A673 (cell line): ENCODE measurements at regions not wholly inside any gene's neighbourhood (a gene's known extent, or its start where the extent isn't known, plus 50 kb on each side); places are given as distances from the start of the nearest gene placed in this dataset.
A peak's percentile ranks its signal among the peaks of the same experiment; 100 is the strongest.

Experiments used
- CTCF ChIP-seq: fragments of 300-800, 200-600 bp; sonication (generic); conservative IDR thresholded peaks from 2 replicates; pipeline ENCODE4 v1.5.1; 2017; ENCODE audit warnings: low read depth, mild to moderate bottlenecking, antibody characterized with exemption, low read length, moderate library complexity, mixed read lengths
- EZH2 ChIP-seq: fragments of 200-600 bp; sonication (generic); IDR thresholded peaks from 2 replicates; pipeline ENCODE4 v1.6.1; 2017; ENCODE audit warnings: borderline replicate concordance, low read depth, mild to moderate bottlenecking, mixed read lengths, antibody characterized with exemption, low read length; ENCODE audit not compliant: poor library complexity, severe bottlenecking

GRCh38 chr13:21849323-21849722 is 178.4 kb downstream of the FGF9 start:
- TF ChIP-seq CTCF: peak; percentile 58
- TF ChIP-seq EZH2: no peak
